ENCODE measurements at regions not wholly inside any gene's neighbourhood (a gene's known extent, or its start where the extent isn't known, plus 50 kb on each side); places are given as distances from the start of the nearest gene placed in this dataset.

- Mint-ChIP-seq H3K9me3 (ENCODE audit: low read depth, unreplicated experiment) (no peaks in the 10 kb centered on the region), H3K27me3 (ENCODE audit: unreplicated experiment) (no peaks in the 10 kb centered on the region), H3K4me3 (ENCODE audit: low read depth, unreplicated experiment) (no peak overlapping the region), H3K36me3 (ENCODE audit: insufficient read depth, unreplicated experiment) (no peaks in the 10 kb centered on the region), H3K27ac (ENCODE audit: unreplicated experiment) (no peak overlapping the region), H3K4me1 (ENCODE audit: low read depth, unreplicated experiment) (no peaks in the 10 kb centered on the region)
- no peak for TF ChIP-seq CTCF (IDR thresholded peaks at IDR 0.05; ENCODE audit: unreplicated experiment)
- CTCF ChIA-PET = no interaction called here
- no TSS peak for BruUV-seq (replicated peaks)
- DNase-seq = no peak
- intact Hi-C loops (cut with micrococcal nuclease; ENCODE audit: unreplicated experiment) = no loop called here
These were observed 597.7 kb downstream of the BNC2 start for GRCh38 chr9:16272776-16273175.

- no peak for DNase-seq
- TF ChIP-seq CTCF (IDR thresholded peaks at IDR 0.05; ENCODE audit: unreplicated experiment) = no peak
- no peaks in the 10 kb centered on the region for H3K9me3 Mint-ChIP-seq (ENCODE audit: low read depth, unreplicated experiment)
These were observed 594.5 kb downstream of the BNC2 start for GRCh38 chr9:16275795-16276624.

GRCh38 chr9:16276866-16277265 is 593.6 kb downstream of the BNC2 start:
- CTCF ChIA-PET = no interaction called here
- no peaks in the 10 kb centered on the region for H3K36me3 Mint-ChIP-seq (ENCODE audit: insufficient read depth, unreplicated experiment)
- intact Hi-C loops (cut with micrococcal nuclease; ENCODE audit: unreplicated experiment) = no loop called here
- no peak overlapping the region for H3K27ac Mint-ChIP-seq (ENCODE audit: unreplicated experiment)
- TF ChIP-seq CTCF (IDR thresholded peaks at IDR 0.05; ENCODE audit: unreplicated experiment) = no peak
- no peaks in the 10 kb centered on the region for H3K27me3 Mint-ChIP-seq (ENCODE audit: unreplicated experiment)
- H3K9me3 Mint-ChIP-seq (ENCODE audit: low read depth, unreplicated experiment) = no peaks in the 10 kb centered on the region
- no peaks in the 10 kb centered on the region for H3K4me1 Mint-ChIP-seq (ENCODE audit: low read depth, unreplicated experiment)
- BruUV-seq (replicated peaks) = no TSS peak
- H3K4me3 Mint-ChIP-seq (ENCODE audit: low read depth, unreplicated experiment) = no peak overlapping the region
- no peak for DNase-seq

More at GRCh38 chr9:16275795-16276624, 594.5 kb downstream of the BNC2 start:
- no peak overlapping the region for H3K27ac Mint-ChIP-seq (ENCODE audit: unreplicated experiment)
- intact Hi-C loops (cut with micrococcal nuclease; ENCODE audit: unreplicated experiment) = no loop called here
- no peaks in the 10 kb centered on the region for H3K36me3 Mint-ChIP-seq (ENCODE audit: insufficient read depth, unreplicated experiment)
- H3K4me1 Mint-ChIP-seq (ENCODE audit: low read depth, unreplicated experiment) = no peaks in the 10 kb centered on the region
- CTCF ChIA-PET = no interaction called here
- no peaks in the 10 kb centered on the region for H3K27me3 Mint-ChIP-seq (ENCODE audit: unreplicated experiment)
- no TSS peak for BruUV-seq (replicated peaks)
- no peak overlapping the region for H3K4me3 Mint-ChIP-seq (ENCODE audit: low read depth, unreplicated experiment)

GRCh38 chr9:16277471-16277960 is 593.0 kb downstream of the BNC2 start:
- no peak for DNase-seq
- Mint-ChIP-seq H3K4me1 (ENCODE audit: low read depth, unreplicated experiment) (no peaks in the 10 kb centered on the region), H3K27me3 (ENCODE audit: unreplicated experiment) (no peaks in the 10 kb centered on the region), H3K27ac (ENCODE audit: unreplicated experiment) (no peak overlapping the region), H3K4me3 (ENCODE audit: low read depth, unreplicated experiment) (no peak overlapping the region), H3K9me3 (ENCODE audit: low read depth, unreplicated experiment) (no peaks in the 10 kb centered on the region), H3K36me3 (ENCODE audit: insufficient read depth, unreplicated experiment) (no peaks in the 10 kb centered on the region)
- CTCF ChIA-PET = no interaction called here
- no peak for TF ChIP-seq CTCF (IDR thresholded peaks at IDR 0.05; ENCODE audit: unreplicated experiment)
- intact Hi-C loops (cut with micrococcal nuclease; ENCODE audit: unreplicated experiment) = no loop called here
- no TSS peak for BruUV-seq (replicated peaks)
